ENCODE measurements at regions not wholly inside any gene's neighbourhood (a gene's known extent, or its start where the extent isn't known, plus 50 kb on each side); places are given as distances from the start of the nearest gene placed in this dataset.

DNA sequence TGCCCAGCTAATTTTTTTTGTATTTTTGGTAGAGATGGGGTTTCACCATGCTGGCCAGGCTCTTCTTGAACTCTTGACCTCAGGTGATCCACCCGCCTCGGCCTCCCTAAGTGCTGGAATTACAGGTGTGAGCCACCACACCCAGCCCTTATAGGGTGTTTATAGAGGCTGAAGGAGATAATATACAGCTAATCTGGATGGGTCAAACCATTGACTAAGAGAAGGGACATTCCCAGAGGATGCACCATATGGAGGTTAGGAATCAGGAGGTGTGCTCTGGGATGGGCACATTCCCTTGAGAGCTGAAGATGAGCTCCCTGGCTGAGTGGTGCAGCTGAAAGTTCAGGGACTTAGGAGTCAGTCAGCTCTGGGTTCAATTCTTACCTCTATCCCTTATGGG lies 68.3 kb upstream of the SHISA3 start:
- H2AK5ac ChIP-seq (ENCODE audit: insufficient read length, low read length): no peak overlapping the region
- H3K23ac ChIP-seq (ENCODE audit: insufficient read length, low read depth, low read length): no peak overlapping the region
- TF ChIP-seq CTCF (conservative IDR thresholded peaks at IDR 0.05): no peak
- H3K9ac ChIP-seq (ENCODE audit: extremely low read depth, insufficient read length, low read length): no peak overlapping the region
- no peaks in the 10 kb centered on the region for H3K79me2 ChIP-seq (ENCODE audit: insufficient read depth, low read length)
- no peaks in the 10 kb centered on the region for H3K4me1 ChIP-seq (ENCODE audit: insufficient read depth, low read length)
- H3K79me1 ChIP-seq (ENCODE audit: insufficient read depth, low read depth, low read length, poor library complexity, severe bottlenecking): no peaks in the 10 kb centered on the region
- Mint-ChIP-seq H3K9me3 (peaks cover 3% of the 10 kb centered on the region in 2 experiments; a peak in 2 of 5 replicates), H3K27ac (no peak overlapping the region), H3K27me3 (ENCODE audit: low read depth) (peaks cover 5% of the 10 kb centered on the region; the same call in 1 of the 2 replicates), H3K4me1 (peaks cover 21% of the 10 kb centered on the region in 2 experiments), H3K36me3 (ENCODE audit: insufficient read depth in 1 of 3, low read depth in 3 of 3) (peaks cover 0 to 3% (median 0%) of the 10 kb centered on the region in 3 experiments; a peak in 2 of 7 replicates), H3K4me3 (no peak overlapping the region)
- H3K4ac ChIP-seq (ENCODE audit: low read depth, low read length): no peak overlapping the region
- no peak overlapping the region for H2BK20ac ChIP-seq (ENCODE audit: low read depth, low read length, poor library complexity, severe bottlenecking)
- no peak overlapping the region for H3K4me2 ChIP-seq (ENCODE audit: insufficient read depth, insufficient read length, low read length)
- no peak overlapping the region for H3K14ac ChIP-seq (ENCODE audit: insufficient read depth, low read length)
- H2BK15ac ChIP-seq (ENCODE audit: low read depth, low read length): no peak overlapping the region
- no peaks in the 10 kb centered on the region for H4K20me1 ChIP-seq (ENCODE audit: control insufficient read depth, insufficient read depth, insufficient read length)
- no peak overlapping the region for H3T11ph ChIP-seq (ENCODE audit: low read length)
- no peak overlapping the region for H2BK120ac ChIP-seq (ENCODE audit: low read depth, low read length, poor library complexity, severe bottlenecking)
- no peak overlapping the region for H4K8ac ChIP-seq (replicated peaks; ENCODE audit: insufficient read length, low read depth, low read length)
- no peaks in the 10 kb centered on the region for H3K23me2 ChIP-seq (ENCODE audit: insufficient read length, low read depth, low read length, poor library complexity, severe bottlenecking)
- WGBS (ENCODE audit: extremely low coverage, insufficient read length, low lambda C conversion rate): no CpG with 5 or more reads among the region's 2 CpGs
- no peak overlapping the region for H3K27ac ChIP-seq (ENCODE audit: insufficient read length, low read depth, low read length)
- no peak overlapping the region for H2BK5ac ChIP-seq (ENCODE audit: insufficient read length, low read length)
- H3K18ac ChIP-seq (ENCODE audit: insufficient read length, low read depth, low read length): no peak overlapping the region
- no peak overlapping the region for H3K56ac ChIP-seq (ENCODE audit: insufficient read length, low read depth, low read length)
- no peak overlapping the region for H2BK12ac ChIP-seq (ENCODE audit: insufficient read length, low read depth, low read length)
- DNase-seq: no peak
- H3K9me3 ChIP-seq (ENCODE audit: control insufficient read depth, low read depth, low read length): no peaks in the 10 kb centered on the region
- no peak overlapping the region for H4K91ac ChIP-seq (ENCODE audit: insufficient read length, low read depth, low read length)
- no peak overlapping the region for H2AFZ ChIP-seq (ENCODE audit: low read length)
- H3K27me3 ChIP-seq (ENCODE audit: insufficient read depth, low read length): no peaks in the 10 kb centered on the region
- H4K5ac ChIP-seq (ENCODE audit: insufficient read length, low read depth, low read length): no peak overlapping the region

Data from H9 (cell line).